Breast epithelium (tissue), 4 donors: ENCODE measurements at regions not wholly inside any gene's neighbourhood (a gene's known extent, or its start where the extent isn't known, plus 50 kb on each side); places are given as distances from the start of the nearest gene placed in this dataset.

Experiments
- DNase-seq, 2 donors: peaks; one replicate each; pipeline ENCODE4 v3.0.0-alpha.2; 2019; ENCODE audit warnings: low spot score in 2 of 2
- H3K27ac ChIP-seq, 2 donors: fragments of 200-600 bp; sonication (generic) in 1 of 2; one replicate each; pipeline ENCODE4 v1.5.1; 2016 to 2019; ENCODE audit warnings: mild to moderate bottlenecking in 1 of 2
- H3K27me3 ChIP-seq, 2 donors: fragments of 200-600 bp; sonication (generic) in 1 of 2; one replicate each; pipeline versions ENCODE4 v1.5.1 to v1.6.0; 2017 to 2019; ENCODE audit warnings: control low read depth in 1 of 2, mild to moderate bottlenecking in 1 of 2
- H3K36me3 ChIP-seq: fragments of 200-600 bp; one replicate; pipeline ENCODE4 v1.5.1; 2019
- H3K4me1 ChIP-seq, 2 donors: fragments of 200-600 bp; sonication (generic); one replicate each; pipeline ENCODE4 v1.5.1; 2016 to 2019; ENCODE audit warnings: control low read depth in 1 of 2
- H3K4me3 ChIP-seq, 3 donors: fragments of 200-600 bp; sonication (generic); 1 replicate in 2 of 3; 2 replicates in 1 of 3; pipeline ENCODE4 v1.5.1; 2016 to 2019; ENCODE audit warnings: mild to moderate bottlenecking in 3 of 3, moderate library complexity in 2 of 3
- H3K9me3 ChIP-seq, 2 donors: fragments of 200-600 bp; sonication (generic) in 1 of 2; one replicate each; pipeline ENCODE4 v1.5.1; 2016 to 2019; ENCODE audit warnings: control low read depth in 1 of 2
- CTCF ChIP-seq, 3 donors: fragments of 450-650 bp; IDR thresholded peaks; one replicate each; pipeline ENCODE4 v1.5.1; 2016 to 2017; ENCODE audit warnings: antibody characterized with exemption in 3 of 3, mild to moderate bottlenecking in 3 of 3, moderate library complexity in 3 of 3
- POLR2A ChIP-seq: fragments of 450-650 bp; IDR thresholded peaks from one replicate; pipeline ENCODE4 v1.6.1; 2016; ENCODE audit warnings: antibody characterized with exemption, mild to moderate bottlenecking, moderate library complexity
- POLR2AphosphoS5 ChIP-seq, 3 donors: sonication (generic); formaldehyde crosslinking; IDR thresholded peaks; one replicate each; pipeline ENCODE4 v1.6.1; 2017; ENCODE audit warnings: antibody characterized with exemption in 3 of 3
- intact Hi-C: fragments of 100-400 bp; cut with DNase I; formaldehyde crosslinking; loops from one replicate; pipeline ENCODE4 v1.15.1; 2023; ENCODE audit warnings: low total_unique reads

GRCh38 chr1:214188835-214189234, 92.1 kb upstream of the SMYD2 start:
- TF ChIP-seq CTCF (IDR thresholded peaks at IDR 0.05) (no peak), POLR2A (no peak), POLR2AphosphoS5 (IDR thresholded peaks at IDR 0.05) (no peak)
- Histone ChIP-seq H3K9me3 (no peaks in the 10 kb centered on the region), H3K4me1 (no peaks in the 10 kb centered on the region), H3K27ac (no peak overlapping the region), H3K4me3 (no peak overlapping the region), H3K27me3 (peaks cover 0 to 41% of the 10 kb centered on the region in 2 donors), H3K36me3 (no peaks in the 10 kb centered on the region)
- intact Hi-C loops: no loop called here
- no peak for DNase-seq

DNA sequence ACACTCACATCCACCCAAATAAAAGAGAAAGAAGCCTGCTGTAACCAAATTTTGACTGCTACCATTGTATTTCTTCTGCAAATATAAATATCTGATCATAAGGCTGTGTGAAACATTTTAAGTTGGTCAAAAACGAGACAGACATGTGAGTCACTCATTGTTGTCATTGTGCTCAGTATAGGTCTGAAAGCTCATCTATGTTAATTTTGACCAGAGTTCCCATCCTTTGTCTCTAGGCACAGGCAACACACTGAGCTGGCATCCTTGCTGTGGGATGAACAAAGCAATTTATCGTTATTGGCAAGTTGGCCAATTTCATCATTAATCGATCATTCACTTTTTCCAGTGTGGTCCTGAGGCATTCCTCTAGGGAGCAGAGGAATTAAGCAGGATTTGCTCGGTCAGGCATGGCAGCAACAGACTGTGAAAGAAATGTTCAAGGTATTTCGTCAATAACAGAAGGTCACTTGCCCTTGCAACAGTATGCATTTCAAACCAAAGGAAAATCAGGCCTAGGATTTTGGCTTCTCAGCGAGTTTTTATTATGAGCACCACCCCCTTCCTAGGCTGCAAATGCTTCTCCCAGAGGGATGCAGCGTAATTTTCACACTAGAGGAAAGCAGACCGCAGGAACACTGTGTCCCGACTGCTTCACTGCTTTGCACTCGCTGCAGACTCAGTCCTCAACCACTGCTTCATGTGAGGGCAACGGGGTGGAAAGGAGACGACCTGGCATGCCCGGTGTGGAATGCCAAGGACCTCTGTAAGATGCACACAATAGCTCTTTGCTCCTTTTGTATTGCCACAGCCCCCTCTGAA, 87.9 kb upstream of the SMYD2 start:
- Histone ChIP-seq H3K4me3 (no peak overlapping the region), H3K27me3 (peaks cover 0 to 19% of the 10 kb centered on the region in 2 donors), H3K27ac (no peak overlapping the region), H3K36me3 (no peaks in the 10 kb centered on the region), H3K9me3 (no peaks in the 10 kb centered on the region), H3K4me1 (no peaks in the 10 kb centered on the region)
- DNase-seq: no peak
- no peak for TF ChIP-seq POLR2AphosphoS5 (IDR thresholded peaks at IDR 0.05)
- no peak for TF ChIP-seq POLR2A
- TF ChIP-seq CTCF (IDR thresholded peaks at IDR 0.05): no peak
- intact Hi-C loops: no loop called here

GRCh38 chr1:214193691-214194090, 87.3 kb upstream of the SMYD2 start:
- Histone ChIP-seq H3K9me3 (no peaks in the 10 kb centered on the region), H3K27ac (no peak overlapping the region), H3K4me3 (no peak overlapping the region), H3K27me3 (peaks cover 0 to 13% of the 10 kb centered on the region in 2 donors), H3K36me3 (no peaks in the 10 kb centered on the region), H3K4me1 (no peaks in the 10 kb centered on the region)
- TF ChIP-seq POLR2A (no peak), CTCF (IDR thresholded peaks at IDR 0.05) (no peak), POLR2AphosphoS5 (IDR thresholded peaks at IDR 0.05) (no peak)
- no peak for DNase-seq
- intact Hi-C loops: no loop called here

DNA sequence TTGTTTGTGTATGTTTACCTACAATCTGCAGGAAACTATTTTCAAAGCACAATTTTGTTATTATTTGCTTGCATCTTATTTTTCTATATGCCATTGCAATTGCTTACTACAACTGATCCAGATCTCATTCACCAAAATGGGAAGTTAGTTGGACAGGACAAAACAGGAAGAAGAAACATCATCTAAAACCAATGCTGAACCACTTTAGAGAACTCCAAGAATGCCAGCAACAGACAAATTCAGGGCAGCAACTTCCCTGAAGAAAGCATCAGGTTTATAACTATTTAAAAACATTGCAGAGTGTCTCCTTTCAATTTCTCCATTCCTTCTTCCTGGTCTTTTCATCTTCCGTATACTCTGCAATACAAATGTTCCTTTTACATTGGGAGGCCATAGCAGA, 82.4 kb upstream of the SMYD2 start:
- peaks cover 0 to 7% of the 10 kb centered on the region in 2 donors for H3K27me3 ChIP-seq
- H3K4me1 ChIP-seq: no peaks in the 10 kb centered on the region
- no peak for DNase-seq
- TF ChIP-seq CTCF (IDR thresholded peaks at IDR 0.05) (no peak), POLR2AphosphoS5 (IDR thresholded peaks at IDR 0.05) (no peak), POLR2A (no peak)
- H3K36me3 ChIP-seq: no peaks in the 10 kb centered on the region
- H3K9me3 ChIP-seq: no peaks in the 10 kb centered on the region
- intact Hi-C loops: no loop called here
- no peak overlapping the region for H3K27ac ChIP-seq
- no peak overlapping the region for H3K4me3 ChIP-seq

DNA sequence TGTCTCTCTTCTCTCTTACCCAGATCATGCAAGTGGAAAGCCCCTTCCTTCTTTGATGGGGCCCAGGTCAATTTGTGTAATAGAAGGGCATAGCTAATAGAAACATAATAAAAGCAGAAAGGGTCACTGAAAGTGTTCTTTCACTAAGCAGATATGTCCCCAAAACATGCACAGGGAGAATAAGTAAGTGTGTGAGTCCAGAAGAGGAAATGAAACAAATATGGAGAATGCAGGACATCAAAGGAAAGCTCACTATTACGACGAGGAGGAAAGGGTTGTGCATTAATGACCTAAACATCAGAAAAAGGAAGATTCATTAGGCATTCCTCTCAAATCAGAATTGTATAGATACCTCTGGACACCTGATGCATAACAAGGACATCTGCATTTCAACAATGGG, 81.4 kb upstream of the SMYD2 start:
- H3K36me3 ChIP-seq: no peaks in the 10 kb centered on the region
- no peaks in the 10 kb centered on the region for H3K4me1 ChIP-seq
- peaks cover 0 to 5% of the 10 kb centered on the region in 2 donors for H3K27me3 ChIP-seq
- TF ChIP-seq POLR2AphosphoS5 (IDR thresholded peaks at IDR 0.05) (no peak), CTCF (IDR thresholded peaks at IDR 0.05) (no peak), POLR2A (no peak)
- no peaks in the 10 kb centered on the region for H3K9me3 ChIP-seq
- DNase-seq: no peak
- intact Hi-C loops: no loop called here
- no peak overlapping the region for H3K4me3 ChIP-seq
- no peak overlapping the region for H3K27ac ChIP-seq
